B cell (primary cell): ENCODE measurements at regions not wholly inside any gene's neighbourhood (a gene's known extent, or its start where the extent isn't known, plus 50 kb on each side); places are given as distances from the start of the nearest gene placed in this dataset.

Source experiments
- ATAC-seq: fragments of 200-7000 bp; cut with Tn5 transposase; one replicate; pipeline ENCODE4 v1.10.0; 2021; ENCODE audit warnings: low read depth, mild to moderate bottlenecking, moderate number of reproducible peaks, moderate library complexity
- CTCF ChIA-PET: fragments of 350-600 bp; sonication (Branson Sonifier 250); formaldehyde crosslinking; loops from one replicate; lab custom pipeline; 2021; ENCODE audit warnings: antibody characterized with exemption, inconsistent platforms; lab: Charles Lee
- POLR2A ChIA-PET: fragments of 350-600 bp; sonication (Branson Sonifier 250); formaldehyde crosslinking; loops from one replicate; lab custom pipeline; 2021; ENCODE audit warnings: antibody characterized with exemption; lab: Charles Lee
- DNase-seq: peaks from one replicate; pipeline ENCODE4 v3.0.0; 2013
- H2AFZ ChIP-seq: 2 replicates; pipeline ENCODE4 v1.6.1; 2012; ENCODE audit warnings: mild to moderate bottlenecking, low read depth, low read length; ENCODE audit not compliant: insufficient read depth, poor library complexity, severe bottlenecking
- H3K27ac ChIP-seq, 2 donors: 1 replicate in 1 of 2; 2 replicates in 1 of 2; pipeline ENCODE4 v1.5.1; 2012 to 2013; ENCODE audit warnings: low read length in 2 of 2, mild to moderate bottlenecking in 2 of 2, moderate library complexity in 1 of 2
- H3K27me3 ChIP-seq, 4 experiments: fragments of 200-600 bp in 1 of 4; sonication (generic) in 1 of 4; replicated peaks in 1 of 4; 1 replicate in 2 of 4; 2 replicates in 2 of 4; pipeline versions ENCODE4 v1.6.1 to v1.7.0; 2013 to 2016; ENCODE audit warnings: low read length in 3 of 4, mild to moderate bottlenecking in 2 of 4, mixed read lengths in 1 of 4, moderate library complexity in 1 of 4; ENCODE audit not compliant: insufficient read depth in 4 of 4, control insufficient read depth in 3 of 4; ENCODE audit errors: control extremely low read depth in 1 of 4
- H3K36me3 ChIP-seq, 2 experiments: replicated peaks in 1 of 2; 1 replicate in 1 of 2; 2 replicates in 1 of 2; pipeline versions ENCODE4 v1.6.1 to v1.7.1; 2013; ENCODE audit warnings: low read length in 1 of 2; ENCODE audit not compliant: insufficient read depth in 2 of 2, control insufficient read depth in 1 of 2; ENCODE audit errors: control extremely low read depth in 1 of 2, extremely low read depth in 1 of 2
- H3K4me1 ChIP-seq, 2 donors: fragments of 200-600 bp in 1 of 2; sonication (generic) in 1 of 2; 1 replicate in 1 of 2; 2 replicates in 1 of 2; pipeline versions ENCODE4 v1.5.1 to v1.6.1; 2013 to 2017; ENCODE audit warnings: low read length in 2 of 2; ENCODE audit not compliant: control insufficient read depth in 2 of 2, insufficient read depth in 2 of 2
- H3K4me2 ChIP-seq: replicated peaks from 2 replicates; pipeline ENCODE3; 2012; ENCODE audit warnings: mild to moderate bottlenecking, low read depth, low read length; ENCODE audit not compliant: poor library complexity, severe bottlenecking
- H3K4me3 ChIP-seq, 5 experiments: fragments of 200-600 bp in 1 of 5; sonication (generic) in 1 of 5; 1 replicate in 3 of 5; 2 replicates in 2 of 5; pipeline versions ENCODE4 v1.5.1 to v1.7.0; 2011 to 2016; ENCODE audit warnings: low read length in 4 of 5, mild to moderate bottlenecking in 4 of 5, low read depth in 2 of 5, control low read depth in 1 of 5, moderate library complexity in 1 of 5; ENCODE audit not compliant: insufficient read depth in 1 of 5; ENCODE audit errors: control extremely low read depth in 1 of 5, extremely low read depth in 1 of 5
- H3K79me2 ChIP-seq: fragments of 200-600 bp; sonication (generic); one replicate; pipeline ENCODE4 v1.6.0; 2016; ENCODE audit warnings: low read length; ENCODE audit not compliant: control insufficient read depth, insufficient read depth
- H3K9ac ChIP-seq: fragments of 200-600 bp; sonication (generic); 2 replicates; pipeline ENCODE4 v1.6.1; 2017; ENCODE audit warnings: mild to moderate bottlenecking, low read length, moderate library complexity
- H3K9me3 ChIP-seq, 3 donors: one replicate each; pipeline versions ENCODE4 v1.6.1 to v1.7.1; 2013; ENCODE audit warnings: low read length in 2 of 3; ENCODE audit not compliant: control insufficient read depth in 2 of 3, insufficient read depth in 1 of 3; ENCODE audit errors: control extremely low read depth in 1 of 3
- H4K20me1 ChIP-seq: 2 replicates; pipeline ENCODE4 v1.6.0; 2012; ENCODE audit warnings: mild to moderate bottlenecking, low read length; ENCODE audit not compliant: insufficient read depth, control insufficient read depth, poor library complexity, severe bottlenecking
- H3K27ac Mint-ChIP-seq: one replicate; pipeline ENCODE4 v1.8.0; 2021; ENCODE audit warnings: mixed read lengths
- H3K27me3 Mint-ChIP-seq: one replicate; pipeline ENCODE4 v1.8.0; 2021; ENCODE audit warnings: mixed read lengths
- H3K4me1 Mint-ChIP-seq: one replicate; pipeline ENCODE4 v1.8.0; 2021; ENCODE audit warnings: mixed read lengths
- H3K4me3 Mint-ChIP-seq: one replicate; pipeline ENCODE4 v1.8.0; 2021; ENCODE audit warnings: mixed read lengths
- H3K9me3 Mint-ChIP-seq: one replicate; pipeline ENCODE4 v1.8.0; 2022; ENCODE audit warnings: mixed read lengths; ENCODE audit not compliant: insufficient read depth
- EZH2 ChIP-seq: IDR thresholded peaks from 2 replicates; pipeline ENCODE4 v1.6.1; 2012; ENCODE audit warnings: borderline replicate concordance, low read depth, mild to moderate bottlenecking, moderate library complexity, low read length; ENCODE audit not compliant: insufficient read depth, poor library complexity, severe bottlenecking
- WGBS: methylation state at CpG from one replicate; pipeline ENCODE4 v1.1.5; 2013; ENCODE audit warnings: missing lambda C conversion rate; ENCODE audit not compliant: insufficient coverage; 5-methylcytosine and 5-hydroxymethylcytosine counted together
- intact Hi-C: fragments of 100-400 bp; cut with micrococcal nuclease; formaldehyde crosslinking; loops from one replicate; pipeline ENCODE4 v1.10.0; 2022
- TF ChIP-seq, protein P1 (sequence below): fragments of 200-600 bp; IDR thresholded peaks from one replicate; pipeline ENCODE4 v1.8.0; 2022; ENCODE audit warnings: antibody characterized with exemption, mild to moderate bottlenecking

DNA sequence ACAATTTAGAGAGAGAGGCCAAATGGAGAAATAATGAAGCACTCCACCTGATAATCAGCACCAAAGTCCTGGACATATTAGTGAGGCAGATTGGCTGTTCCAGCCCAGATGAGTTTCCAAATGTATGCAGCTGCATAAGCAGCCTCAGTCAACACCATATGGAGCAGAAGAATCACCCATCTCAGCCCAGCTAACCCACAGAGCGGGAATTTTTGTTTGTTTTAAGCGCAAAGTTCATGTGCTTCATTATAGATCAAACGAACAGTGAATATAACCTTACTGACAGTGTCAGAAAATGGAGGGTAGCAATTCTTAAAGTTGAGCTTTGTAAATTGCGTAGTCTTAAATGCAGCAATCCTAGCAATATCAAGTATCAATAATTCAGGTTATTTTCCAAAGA, 234.0 kb upstream of the CEP162 start:
- no peaks in the 10 kb centered on the region for H3K27me3 ChIP-seq
- H2AFZ ChIP-seq, result no peak overlapping the region
- no peak overlapping the region for H3K27ac ChIP-seq
- H4K20me1 ChIP-seq, result no peaks in the 10 kb centered on the region
- Mint-ChIP-seq H3K4me3 (no peak overlapping the region), H3K9me3 (peaks cover 4% of the 10 kb centered on the region), H3K4me1 (no peaks in the 10 kb centered on the region), H3K27me3 (no peaks in the 10 kb centered on the region), H3K27ac (no peak overlapping the region)
- H3K36me3 ChIP-seq, result no peaks in the 10 kb centered on the region
- DNase-seq (no peak), ATAC-seq (no peak)
- no peak overlapping the region for H3K9ac ChIP-seq
- no peaks in the 10 kb centered on the region for H3K4me1 ChIP-seq
- ChIA-PET CTCF (no interaction called here), POLR2A (no interaction called here)
- no peak overlapping the region for H3K4me3 ChIP-seq
- TF ChIP-seq, protein P1, sequence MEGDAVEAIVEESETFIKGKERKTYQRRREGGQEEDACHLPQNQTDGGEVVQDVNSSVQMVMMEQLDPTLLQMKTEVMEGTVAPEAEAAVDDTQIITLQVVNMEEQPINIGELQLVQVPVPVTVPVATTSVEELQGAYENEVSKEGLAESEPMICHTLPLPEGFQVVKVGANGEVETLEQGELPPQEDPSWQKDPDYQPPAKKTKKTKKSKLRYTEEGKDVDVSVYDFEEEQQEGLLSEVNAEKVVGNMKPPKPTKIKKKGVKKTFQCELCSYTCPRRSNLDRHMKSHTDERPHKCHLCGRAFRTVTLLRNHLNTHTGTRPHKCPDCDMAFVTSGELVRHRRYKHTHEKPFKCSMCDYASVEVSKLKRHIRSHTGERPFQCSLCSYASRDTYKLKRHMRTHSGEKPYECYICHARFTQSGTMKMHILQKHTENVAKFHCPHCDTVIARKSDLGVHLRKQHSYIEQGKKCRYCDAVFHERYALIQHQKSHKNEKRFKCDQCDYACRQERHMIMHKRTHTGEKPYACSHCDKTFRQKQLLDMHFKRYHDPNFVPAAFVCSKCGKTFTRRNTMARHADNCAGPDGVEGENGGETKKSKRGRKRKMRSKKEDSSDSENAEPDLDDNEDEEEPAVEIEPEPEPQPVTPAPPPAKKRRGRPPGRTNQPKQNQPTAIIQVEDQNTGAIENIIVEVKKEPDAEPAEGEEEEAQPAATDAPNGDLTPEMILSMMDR, result no peak
- TF ChIP-seq EZH2, result no peak
- H3K9me3 ChIP-seq, result no peaks in the 10 kb centered on the region
- intact Hi-C loops, result no loop called here
- no peaks in the 10 kb centered on the region for H3K79me2 ChIP-seq
- no CpG with 5 or more reads among the region's 4 CpGs for WGBS
- no peak overlapping the region for H3K4me2 ChIP-seq

DNA sequence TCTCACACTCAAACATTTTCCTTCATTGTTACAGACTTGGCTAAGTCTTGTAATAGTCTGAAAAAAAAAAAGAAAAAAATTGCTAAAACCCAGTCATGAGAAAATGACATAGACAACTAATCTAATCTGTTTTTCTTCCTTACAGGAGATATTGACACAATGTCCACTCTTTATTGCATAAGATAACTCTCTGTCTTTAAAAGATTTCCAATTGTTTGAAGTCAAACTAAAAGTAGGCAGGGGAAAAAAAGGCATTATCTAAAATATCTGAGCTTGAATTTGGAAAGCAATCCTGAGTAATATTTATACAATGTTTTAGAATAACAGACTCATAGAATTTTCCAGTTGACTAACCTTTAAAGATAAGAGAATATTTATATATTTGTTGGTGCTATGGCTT, 233.0 kb upstream of the CEP162 start:
- Histone ChIP-seq H3K4me2 (no peak overlapping the region), H3K9me3 (no peaks in the 10 kb centered on the region), H3K79me2 (no peaks in the 10 kb centered on the region), H3K4me3 (no peak overlapping the region), H4K20me1 (no peaks in the 10 kb centered on the region), H3K27me3 (no peaks in the 10 kb centered on the region), H2AFZ (no peak overlapping the region), H3K36me3 (no peaks in the 10 kb centered on the region), H3K9ac (no peak overlapping the region), H3K27ac (no peak overlapping the region), H3K4me1 (no peaks in the 10 kb centered on the region)
- no peak overlapping the region for H3K27ac Mint-ChIP-seq
- H3K27me3 Mint-ChIP-seq, result no peaks in the 10 kb centered on the region
- CTCF ChIA-PET, result no interaction called here
- intact Hi-C loops, result no loop called here
- H3K4me3 Mint-ChIP-seq, result no peak overlapping the region
- POLR2A ChIA-PET, result no interaction called here
- DNase-seq (no peak), ATAC-seq (no peak)
- H3K4me1 Mint-ChIP-seq, result no peaks in the 10 kb centered on the region
- H3K9me3 Mint-ChIP-seq, result peaks cover 4% of the 10 kb centered on the region
- TF ChIP-seq, protein P1, result no peak
